ENCODE measurements at regions not wholly inside any gene's neighbourhood (a gene's known extent, or its start where the extent isn't known, plus 50 kb on each side); places are given as distances from the start of the nearest gene placed in this dataset.

GRCh38 chr13:23947893-23948292 lies 50.6 kb upstream of the C1QTNF9B start:
- Mint-ChIP-seq H3K27me3 (peaks cover 8% of the 10 kb centered on the region), H3K9me3 (ENCODE audit: insufficient read depth) (no peaks in the 10 kb centered on the region), H3K4me3 (no peak overlapping the region), H3K4me1 (no peaks in the 10 kb centered on the region), H3K27ac (no peak overlapping the region)
- no peak for ATAC-seq (ENCODE audit: low read depth)
- DNase-seq: no peak
- Histone ChIP-seq H3K79me2 (ENCODE audit: control insufficient read depth, insufficient read depth, low read length) (no peaks in the 10 kb centered on the region), H3K27me3 (replicated peaks in 1 of 4; ENCODE audit: control extremely low read depth in 1 of 4, control insufficient read depth in 3 of 4, insufficient read depth in 4 of 4, low read length in 3 of 4) (peaks cover 0 to 8% (median 0%) of the 10 kb centered on the region in 4 experiments), H3K4me1 (ENCODE audit: control insufficient read depth in 2 of 2, insufficient read depth in 2 of 2, low read length in 2 of 2) (no peaks in the 10 kb centered on the region), H3K27ac (ENCODE audit: low read length in 2 of 2) (no peak overlapping the region), H3K4me2 (replicated peaks; ENCODE audit: low read depth, low read length, poor library complexity, severe bottlenecking) (no peak overlapping the region), H3K4me3 (ENCODE audit: control extremely low read depth in 1 of 5, extremely low read depth in 1 of 5, insufficient read depth in 1 of 5, low read depth in 2 of 5, low read length in 4 of 5) (no peak overlapping the region), H4K20me1 (ENCODE audit: control insufficient read depth, insufficient read depth, low read length, poor library complexity, severe bottlenecking) (no peaks in the 10 kb centered on the region), H2AFZ (ENCODE audit: insufficient read depth, low read depth, low read length, poor library complexity, severe bottlenecking) (no peak overlapping the region), H3K36me3 (replicated peaks in 1 of 2; ENCODE audit: control extremely low read depth in 1 of 2, control insufficient read depth in 1 of 2, extremely low read depth in 1 of 2, insufficient read depth in 2 of 2, low read length in 1 of 2) (no peaks in the 10 kb centered on the region), H3K9ac (ENCODE audit: low read length) (no peak overlapping the region), H3K9me3 (ENCODE audit: control extremely low read depth in 1 of 3, control insufficient read depth in 2 of 3, insufficient read depth in 1 of 3, low read length in 2 of 3) (no peaks in the 10 kb centered on the region)
- intact Hi-C loops (cut with micrococcal nuclease): no loop called here
- POLR2A ChIA-PET: no interaction called here
- TF ChIP-seq CTCF (IDR thresholded peaks at IDR 0.05): no peak
- no peak for TF ChIP-seq EZH2 (IDR thresholded peaks at IDR 0.05; ENCODE audit: borderline replicate concordance, insufficient read depth, low read depth, low read length, poor library complexity, severe bottlenecking)
- CTCF ChIA-PET: no interaction called here
- WGBS (ENCODE audit: insufficient coverage): 82% methylated on average over 8 of the region's 8 CpGs

GRCh38 chr13:23949200-23949599 lies 51.9 kb upstream of the C1QTNF9B start:
- TF ChIP-seq EZH2 (IDR thresholded peaks at IDR 0.05; ENCODE audit: borderline replicate concordance, insufficient read depth, low read depth, low read length, poor library complexity, severe bottlenecking): no peak
- no peak for DNase-seq
- Histone ChIP-seq H3K4me2 (replicated peaks; ENCODE audit: low read depth, low read length, poor library complexity, severe bottlenecking) (no peak overlapping the region), H2AFZ (ENCODE audit: insufficient read depth, low read depth, low read length, poor library complexity, severe bottlenecking) (no peak overlapping the region), H3K4me3 (ENCODE audit: control extremely low read depth in 1 of 5, extremely low read depth in 1 of 5, insufficient read depth in 1 of 5, low read depth in 2 of 5, low read length in 4 of 5) (no peak overlapping the region), H3K27ac (ENCODE audit: low read length in 2 of 2) (no peak overlapping the region), H3K9me3 (ENCODE audit: control extremely low read depth in 1 of 3, control insufficient read depth in 2 of 3, insufficient read depth in 1 of 3, low read length in 2 of 3) (no peaks in the 10 kb centered on the region), H3K36me3 (replicated peaks in 1 of 2; ENCODE audit: control extremely low read depth in 1 of 2, control insufficient read depth in 1 of 2, extremely low read depth in 1 of 2, insufficient read depth in 2 of 2, low read length in 1 of 2) (no peaks in the 10 kb centered on the region), H3K27me3 (replicated peaks in 1 of 4; ENCODE audit: control extremely low read depth in 1 of 4, control insufficient read depth in 3 of 4, insufficient read depth in 4 of 4, low read length in 3 of 4) (peaks cover 0 to 8% (median 0%) of the 10 kb centered on the region in 4 experiments), H3K9ac (ENCODE audit: low read length) (no peak overlapping the region), H3K79me2 (ENCODE audit: control insufficient read depth, insufficient read depth, low read length) (no peaks in the 10 kb centered on the region), H3K4me1 (ENCODE audit: control insufficient read depth in 2 of 2, insufficient read depth in 2 of 2, low read length in 2 of 2) (no peaks in the 10 kb centered on the region), H4K20me1 (ENCODE audit: control insufficient read depth, insufficient read depth, low read length, poor library complexity, severe bottlenecking) (no peaks in the 10 kb centered on the region)
- intact Hi-C loops (cut with micrococcal nuclease): no loop called here
- Mint-ChIP-seq H3K27me3 (peaks cover 8% of the 10 kb centered on the region), H3K27ac (no peak overlapping the region), H3K9me3 (ENCODE audit: insufficient read depth) (no peaks in the 10 kb centered on the region), H3K4me3 (no peak overlapping the region), H3K4me1 (no peaks in the 10 kb centered on the region)
- no peak for ATAC-seq (ENCODE audit: low read depth)
- POLR2A ChIA-PET: no interaction called here
- CTCF ChIA-PET: no interaction called here
- WGBS (ENCODE audit: insufficient coverage): 78% methylated on average over 5 of the region's 7 CpGs
